CD4-positive, alpha-beta T cell treated with Interleukin-21 for 1 hour (primary cell): ENCODE measurements at regions not wholly inside any gene's neighbourhood (a gene's known extent, or its start where the extent isn't known, plus 50 kb on each side); places are given as distances from the start of the nearest gene placed in this dataset.

Source experiments
- DNase-seq: peaks from one replicate; pipeline ENCODE4 v3.0.0-alpha.2; 2020

- DNase-seq = no peak
Observed at GRCh38 chr6:163659803-163660202, 245.3 kb downstream of the QKI start.

- no peak for DNase-seq
Observed at GRCh38 chr6:163655217-163656121, 241.0 kb downstream of the QKI start.

DNA sequence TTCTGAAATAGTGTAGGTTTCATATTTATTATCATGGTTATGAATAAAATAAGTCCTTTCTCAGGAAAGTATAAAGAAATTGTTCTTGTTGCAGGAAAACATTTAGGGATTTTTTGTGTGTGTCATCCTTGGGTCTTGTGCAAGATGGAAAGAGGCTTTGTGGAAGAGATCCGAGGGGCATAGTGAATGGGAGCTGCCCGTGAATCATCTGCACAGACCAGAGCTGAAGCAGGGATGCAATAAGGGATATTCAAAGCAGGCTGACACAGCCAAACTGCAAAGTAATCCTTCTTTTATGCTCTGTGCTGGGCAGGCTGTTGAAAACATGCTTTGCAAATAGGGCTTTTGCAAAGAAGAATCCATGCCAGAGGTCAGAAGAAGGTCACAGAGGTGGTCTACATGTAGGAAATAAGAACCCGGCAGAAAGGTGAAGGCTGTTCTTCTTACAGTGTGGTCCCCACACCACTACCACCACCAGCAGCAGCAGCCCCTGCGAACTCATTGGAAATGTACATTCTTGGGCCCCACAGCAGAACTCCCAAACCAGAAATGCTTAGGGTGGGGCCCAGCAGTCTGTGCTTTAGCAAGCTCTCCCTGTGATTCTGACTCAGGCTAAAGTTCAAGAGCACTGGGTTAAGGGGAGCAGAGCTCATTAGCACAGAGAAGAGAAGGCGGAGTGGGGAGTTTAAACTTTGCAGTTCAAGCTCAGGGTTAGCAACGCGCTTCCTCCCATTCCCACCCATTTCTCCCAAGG, 237.6 kb downstream of the QKI start:
- no peak for DNase-seq

DNA sequence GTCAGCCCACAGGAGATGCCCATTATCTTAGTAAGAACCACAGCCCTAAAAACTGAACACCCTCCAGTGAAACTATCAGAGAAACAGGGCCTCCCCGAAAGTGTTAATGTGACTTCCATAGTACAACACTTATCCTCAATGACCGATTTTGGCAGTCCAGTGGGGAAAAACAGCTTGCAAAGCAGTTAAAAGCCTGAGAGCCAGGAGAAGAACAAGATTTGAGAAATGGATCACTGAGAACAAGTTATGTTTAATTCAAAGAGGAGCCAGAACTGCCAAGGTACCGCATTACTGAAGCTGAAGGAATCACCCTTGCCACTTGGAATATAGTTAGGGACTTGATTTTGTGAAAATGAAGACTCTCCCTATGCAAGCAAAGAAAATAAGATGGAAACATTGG, 236.9 kb downstream of the QKI start:
- DNase-seq = no peak

DNA sequence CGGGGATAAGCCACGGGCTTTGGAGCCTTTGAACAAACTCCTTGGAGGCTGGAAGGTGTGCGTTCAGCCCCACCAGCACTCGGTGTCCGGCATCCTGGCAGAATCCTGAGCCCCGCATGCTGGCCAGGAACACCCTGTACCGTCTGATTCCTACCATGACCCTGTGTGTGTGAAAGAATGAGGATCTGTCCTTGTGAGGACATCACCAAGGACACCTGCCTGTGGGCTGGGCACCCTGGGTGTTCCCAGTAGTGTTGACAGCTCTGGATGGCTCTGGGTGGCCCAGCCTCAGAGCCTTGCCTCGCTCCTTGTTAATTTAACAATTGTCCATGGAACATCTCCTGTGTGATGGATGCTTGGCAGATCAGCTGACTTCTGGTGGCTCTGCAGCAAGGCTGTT, 234.3 kb downstream of the QKI start:
- DNase-seq = no peak

DNA sequence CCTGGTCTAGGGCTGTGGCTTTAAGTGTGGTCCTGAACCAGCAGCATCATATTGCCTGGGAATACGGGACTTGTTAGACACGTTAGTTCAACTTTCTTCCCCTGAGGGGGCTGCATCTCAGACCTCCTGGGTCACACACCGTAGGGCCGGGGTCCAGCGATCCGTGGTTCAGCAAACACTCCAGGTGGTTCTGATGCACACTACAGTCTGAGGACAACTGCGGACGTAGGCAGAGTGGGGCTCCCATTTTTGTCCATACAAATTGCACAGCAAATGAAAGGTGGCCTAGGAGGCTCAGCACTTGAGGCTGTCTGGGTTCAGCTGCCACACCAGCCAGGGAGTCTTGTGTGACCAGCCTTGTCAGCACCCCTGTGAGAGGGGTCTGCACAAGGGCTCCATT, 233.1 kb downstream of the QKI start:
- DNase-seq = no peak

- DNase-seq = no peak
Observed at GRCh38 chr6:163646866-163647265, 232.3 kb downstream of the QKI start.

GRCh38 chr6:163646133-163646532, 231.6 kb downstream of the QKI start:
- no peak for DNase-seq

DNA sequence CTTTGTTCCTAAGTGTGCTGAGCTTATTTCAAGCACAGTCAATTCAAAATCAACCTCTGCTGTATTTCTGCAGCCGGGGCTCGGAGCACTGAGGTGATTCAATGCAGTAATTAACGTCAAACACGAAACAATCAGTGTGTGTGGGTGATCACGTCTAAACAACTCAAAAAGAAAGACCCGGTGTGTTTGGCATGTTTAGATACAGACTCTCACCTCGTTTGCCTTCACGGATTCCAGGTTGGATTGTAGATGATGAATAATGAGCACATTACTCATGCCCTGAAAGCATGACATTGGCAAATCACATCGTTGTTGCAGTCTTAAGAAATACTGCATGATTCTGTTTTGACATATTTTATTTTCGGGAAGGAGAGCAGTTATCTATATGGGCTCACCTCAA, 231.0 kb downstream of the QKI start:
- DNase-seq = no peak

GRCh38 chr6:163643866-163644265, 229.3 kb downstream of the QKI start:
- DNase-seq = no peak

- DNase-seq = no peak
Observed at GRCh38 chr6:163641706-163642105, 227.2 kb downstream of the QKI start.

GRCh38 chr6:163640641-163641040, 226.1 kb downstream of the QKI start:
- DNase-seq = no peak

GRCh38 chr6:163637524-163637923, 223.0 kb downstream of the QKI start:
- no peak for DNase-seq

DNA sequence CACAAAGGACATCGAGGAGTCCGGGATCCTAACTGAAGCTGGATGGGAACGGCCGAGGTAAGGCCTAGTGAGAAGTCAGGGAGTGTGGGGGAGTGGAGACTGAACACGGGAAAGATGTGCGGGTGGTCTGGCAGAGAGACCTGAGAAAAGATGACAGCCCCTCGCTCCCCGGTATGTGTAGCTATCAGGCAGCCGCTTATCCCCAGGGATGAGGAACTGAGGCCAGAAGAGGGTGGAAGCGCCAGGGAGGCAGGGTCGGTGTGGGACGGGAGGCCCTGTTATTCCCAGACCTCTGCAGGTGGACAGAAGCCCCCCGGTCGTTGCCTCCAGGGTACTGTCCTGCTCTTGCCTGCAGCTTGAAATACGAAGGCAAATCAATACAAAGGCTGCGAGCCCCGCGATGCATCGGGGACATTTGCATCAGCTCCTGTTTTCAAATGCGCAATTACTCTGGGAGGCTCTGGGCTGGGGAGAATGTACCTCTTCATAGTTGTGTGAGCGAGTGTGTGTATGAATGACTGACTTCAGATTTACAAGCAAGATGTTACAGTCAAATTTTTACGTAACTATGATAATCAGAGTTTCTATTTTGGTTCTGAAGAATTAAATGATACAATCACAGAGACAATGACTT, 221.3 kb downstream of the QKI start:
- DNase-seq = no peak

DNA sequence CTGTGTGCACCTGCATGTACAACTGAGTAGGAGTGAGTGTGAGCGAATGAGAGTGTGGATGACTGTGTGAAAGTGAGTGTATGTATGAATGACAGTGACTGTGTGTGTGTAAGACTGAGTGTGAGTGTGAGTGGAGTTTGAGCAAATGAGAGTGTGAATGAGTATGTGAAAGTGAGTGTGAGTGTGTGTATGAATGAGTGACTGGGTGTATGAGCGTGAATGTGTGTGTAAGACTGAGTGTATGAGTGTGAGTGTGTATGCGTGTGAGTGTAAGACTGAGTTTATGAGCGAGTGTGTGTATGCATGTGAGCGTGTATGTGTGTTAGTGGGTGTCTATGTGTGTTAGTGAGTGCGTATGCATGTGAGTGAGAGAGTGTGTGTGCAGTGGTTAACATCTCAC, 220.8 kb downstream of the QKI start:
- no peak for DNase-seq

DNA sequence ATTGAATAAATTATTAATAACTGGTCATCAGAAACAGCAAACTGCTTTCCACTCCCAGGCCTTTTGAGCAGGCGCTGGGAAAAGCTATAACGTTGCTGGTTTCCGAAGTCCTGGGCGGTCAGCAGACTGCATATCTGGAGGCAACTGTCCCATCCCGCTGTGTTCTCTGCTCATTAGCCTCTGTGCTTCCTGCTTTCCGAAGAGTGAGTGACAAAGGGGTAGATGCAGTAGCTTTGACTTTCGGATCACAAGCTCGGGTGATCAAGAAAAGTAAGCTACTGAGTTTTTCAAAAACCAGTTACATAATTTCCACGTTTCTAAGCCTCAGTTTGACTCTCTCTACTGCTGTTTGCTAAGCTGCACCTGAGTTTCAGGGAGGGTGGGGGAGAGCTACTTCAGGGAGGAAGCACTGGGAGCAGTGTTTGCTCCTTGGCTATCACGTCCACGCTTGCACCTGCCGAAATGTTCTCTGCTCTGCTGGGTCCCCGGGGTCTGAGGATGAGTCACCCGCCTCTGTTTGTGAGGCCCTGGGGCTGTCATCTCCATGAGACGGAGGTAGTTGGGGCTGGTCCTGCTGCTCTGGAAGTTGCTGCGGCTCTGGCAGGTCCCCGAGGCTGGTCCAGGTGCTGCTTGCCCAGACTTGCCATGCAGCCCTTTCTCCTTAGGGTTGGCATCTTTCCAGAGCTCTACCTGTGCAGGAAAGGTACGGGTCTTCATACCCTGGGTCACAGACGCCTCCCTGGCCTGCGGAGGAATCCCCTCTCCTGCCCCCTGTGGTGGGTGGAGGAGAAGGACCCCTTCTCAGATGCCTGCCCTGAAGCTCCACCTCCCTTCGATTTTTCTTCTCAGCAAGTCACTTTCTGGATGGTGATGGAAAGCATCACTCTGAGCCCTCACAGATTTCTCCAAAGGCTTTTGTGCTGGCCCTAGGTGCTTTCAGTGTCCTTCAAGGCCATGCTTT, 220.0 kb downstream of the QKI start:
- no peak for DNase-seq

- DNase-seq = no peak
Observed at GRCh38 chr6:163630991-163631390, 216.5 kb downstream of the QKI start.

DNA sequence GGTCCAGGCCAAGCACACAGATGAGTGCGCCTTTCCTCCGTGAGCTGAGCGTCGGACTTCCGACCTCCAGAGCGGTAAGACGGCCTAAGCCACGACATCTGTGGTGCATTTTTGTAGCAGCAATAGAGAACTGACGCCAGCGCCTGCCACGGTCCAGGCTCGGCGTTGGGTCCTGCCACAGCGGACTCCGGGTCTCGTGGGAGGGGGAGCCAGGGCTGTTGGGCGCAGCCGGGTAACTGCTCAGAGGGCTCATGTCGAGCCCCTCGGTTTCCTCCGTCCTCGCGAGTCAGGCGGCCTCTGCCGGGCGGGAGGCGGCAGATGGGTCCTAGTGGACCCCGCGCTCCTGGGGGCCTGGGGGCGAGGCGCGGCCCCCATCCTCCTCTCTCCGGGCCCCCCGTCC, 216.1 kb downstream of the QKI start:
- DNase-seq = no peak

DNA sequence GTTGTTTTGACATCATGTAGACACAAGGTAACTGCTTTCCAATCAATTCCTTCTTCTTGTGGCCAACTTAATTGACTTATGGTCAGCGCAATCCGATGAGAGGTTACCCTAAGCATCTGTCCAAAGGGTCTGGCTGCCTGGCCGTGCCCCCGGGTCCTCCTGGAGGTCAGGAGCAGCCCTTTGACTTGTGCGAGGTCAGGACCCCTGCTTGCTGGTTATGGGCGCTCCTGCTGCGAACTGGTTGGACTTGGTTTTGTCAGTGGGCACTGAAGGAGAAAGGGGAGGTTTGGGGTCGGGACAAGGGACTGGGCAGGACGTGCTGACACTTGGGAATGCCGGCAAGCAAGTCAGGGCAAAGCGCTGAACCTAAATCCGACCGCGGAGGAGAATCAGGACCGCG, 215.6 kb downstream of the QKI start:
- no peak for DNase-seq
